Stimulated activated naive CD8-positive, alpha-beta T cell treated with anti-CD3 and anti-CD28 coated beads, Interleukin-15, Interleukin-2, amounts not matched to agents 100 U/mL and 50 U/mL, for 24 hours (primary cell): ENCODE measurements at regions not wholly inside any gene's neighbourhood (a gene's known extent, or its start where the extent isn't known, plus 50 kb on each side); places are given as distances from the start of the nearest gene placed in this dataset.
"Not testable (repeated sequence)": the region's sequence is repeated elsewhere in the genome, so short reads cannot be mapped to it uniquely, and the experiment has no call there.

Source experiments
- ATAC-seq: fragments of 150-1000 bp; cut with Tn5 transposase; one replicate; pipeline ENCODE4 v1.10.0; 2021
- DNase-seq: peaks from one replicate; pipeline ENCODE4 v3.0.0; 2021

DNA sequence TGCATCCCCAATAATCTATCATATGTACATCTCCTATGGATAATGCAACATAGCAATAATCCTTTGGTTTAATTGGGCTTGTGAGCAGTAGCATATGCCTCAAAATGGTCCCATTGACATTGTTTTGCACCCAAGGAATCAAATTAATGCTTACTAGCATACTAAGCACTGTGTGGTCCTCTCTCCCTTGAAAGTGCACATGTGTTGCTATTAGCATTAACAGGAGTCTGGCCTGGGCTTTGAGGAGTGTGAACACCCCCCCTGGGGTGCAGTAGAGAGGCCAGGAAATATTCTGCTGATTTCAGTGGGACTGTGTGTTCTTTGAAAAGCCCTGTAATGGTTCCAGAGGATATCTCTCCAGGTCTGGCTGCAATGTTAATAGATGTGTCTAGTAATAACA, 1148.4 kb downstream of the VRK1 start:
- ATAC-seq (no peak), DNase-seq (no peak)

- no peak for ATAC-seq
- DNase-seq, result no peak
Observed at GRCh38 chr14:97946240-97946639, 1149.1 kb downstream of the VRK1 start.

DNA sequence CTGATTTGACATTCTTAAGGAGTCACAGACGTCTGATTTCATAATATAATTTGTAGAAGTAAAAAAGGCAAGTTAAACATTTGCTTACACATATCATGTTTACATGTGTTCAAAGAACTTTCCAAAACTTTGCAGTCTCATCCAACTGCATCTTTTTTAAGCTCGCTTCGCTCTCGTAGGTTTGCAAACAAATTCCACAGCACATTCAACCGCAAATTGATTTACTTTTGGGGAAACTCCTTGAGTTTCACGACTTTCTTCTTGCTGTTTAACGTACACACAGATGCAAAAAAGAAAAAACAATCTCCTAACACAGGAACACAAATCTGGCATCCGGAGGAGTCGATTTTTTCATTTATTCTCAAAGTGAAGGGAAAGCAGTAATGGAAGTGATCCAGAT, 1149.5 kb downstream of the VRK1 start:
- DNase-seq, result no peak
- ATAC-seq, result no peak

DNA sequence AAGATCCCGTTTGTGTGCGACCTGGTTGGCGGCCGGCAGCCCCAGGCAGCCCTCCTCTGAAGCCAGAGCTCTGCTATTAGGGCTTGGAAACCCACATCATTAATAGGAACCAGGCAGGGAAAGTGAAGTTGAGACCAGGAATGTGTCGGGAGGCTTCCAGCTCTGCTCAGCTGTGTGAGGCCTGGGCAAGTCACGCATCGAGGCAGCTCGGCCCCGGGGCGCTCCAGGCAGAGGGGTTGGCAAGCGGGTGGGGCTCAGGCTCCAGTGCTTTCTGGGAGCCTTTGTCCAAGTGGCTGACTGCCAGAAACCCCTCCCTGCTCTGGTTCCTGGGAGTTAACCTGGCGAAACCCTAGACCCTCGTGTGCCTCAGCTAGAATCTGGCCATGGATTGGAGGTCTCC, 1151.7 kb downstream of the VRK1 start:
- ATAC-seq (no peak), DNase-seq (no peak)

DNA sequence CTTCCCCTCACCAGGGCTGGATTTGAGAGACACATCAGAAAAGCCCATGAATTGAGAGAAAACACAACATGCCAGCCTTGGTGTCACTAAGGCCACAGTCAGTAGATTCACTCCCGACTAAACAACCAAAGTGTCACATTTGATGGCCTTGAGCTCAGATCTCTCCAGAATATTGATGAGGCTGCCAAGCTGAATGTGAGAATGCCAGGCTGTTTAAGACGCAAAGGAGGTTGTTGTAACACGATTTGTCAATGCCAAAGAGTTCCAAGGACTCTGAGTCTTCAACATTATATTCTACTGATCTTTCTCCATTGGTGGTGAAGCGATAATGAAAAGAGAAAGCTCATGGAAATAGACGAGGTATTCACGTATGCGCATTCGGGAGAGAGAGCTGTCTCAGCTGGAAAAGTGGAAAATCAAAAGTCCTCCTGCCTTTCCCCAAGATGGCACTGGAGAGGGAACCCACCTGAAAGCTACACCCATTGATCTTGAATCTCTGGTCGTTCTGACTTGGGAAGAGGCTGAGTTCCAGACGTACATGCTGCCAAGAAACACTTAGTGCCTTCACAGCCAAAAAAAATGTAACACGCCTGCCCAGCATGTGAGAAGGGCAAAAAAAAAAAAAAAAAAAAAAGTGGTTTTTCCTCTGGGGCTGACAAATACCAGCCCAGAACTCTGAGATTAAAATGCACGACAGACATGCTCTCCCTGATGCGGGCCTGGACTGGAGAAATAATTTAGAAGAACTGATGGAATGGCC, 1159.6 kb downstream of the VRK1 start:
- DNase-seq (no peak), ATAC-seq (no peak)

DNA sequence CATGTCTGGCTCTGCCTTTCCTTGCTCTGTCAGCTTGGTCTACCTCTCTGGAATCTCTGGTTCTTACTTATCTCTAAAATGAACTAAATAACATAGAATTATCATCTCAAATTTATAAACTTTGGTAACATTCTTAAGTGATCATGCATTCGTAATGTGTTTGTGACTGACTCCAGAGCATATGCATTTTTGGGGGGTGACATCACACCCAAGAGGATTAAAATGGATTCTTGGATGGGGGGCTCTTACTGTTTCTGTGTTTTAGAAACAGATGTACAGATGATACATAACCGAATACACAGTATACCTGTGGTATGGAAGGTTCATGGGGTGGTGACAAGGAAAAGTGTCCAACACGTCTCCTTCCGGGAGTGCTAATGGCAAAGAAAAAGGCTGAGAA, 1162.1 kb downstream of the VRK1 start:
- no peak for DNase-seq
- ATAC-seq, result no peak

DNA sequence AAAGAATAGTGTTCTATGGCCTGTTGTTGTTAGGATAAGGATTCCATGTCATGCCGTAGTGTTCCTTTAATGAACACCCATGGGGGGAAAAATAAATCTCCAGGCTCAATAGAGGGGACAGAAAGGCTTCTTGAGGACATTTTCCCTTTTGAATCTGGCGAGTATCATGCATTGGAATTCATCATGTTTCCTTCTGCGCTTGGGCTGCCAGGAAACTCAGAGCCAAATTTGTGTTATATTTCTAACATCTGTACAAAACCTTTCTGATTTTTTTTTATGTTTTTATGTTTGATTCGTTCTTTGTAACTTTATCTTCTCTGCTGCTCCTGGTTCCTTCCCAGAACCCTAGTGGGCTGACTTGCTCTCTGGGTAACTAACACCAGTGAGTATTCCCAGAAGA, 1163.3 kb downstream of the VRK1 start:
- DNase-seq (no peak), ATAC-seq (no peak)

GRCh38 chr14:97970222-97970621, 1173.0 kb downstream of the VRK1 start:
- ATAC-seq, result peak; percentile 17
- DNase-seq, result no peak

DNA sequence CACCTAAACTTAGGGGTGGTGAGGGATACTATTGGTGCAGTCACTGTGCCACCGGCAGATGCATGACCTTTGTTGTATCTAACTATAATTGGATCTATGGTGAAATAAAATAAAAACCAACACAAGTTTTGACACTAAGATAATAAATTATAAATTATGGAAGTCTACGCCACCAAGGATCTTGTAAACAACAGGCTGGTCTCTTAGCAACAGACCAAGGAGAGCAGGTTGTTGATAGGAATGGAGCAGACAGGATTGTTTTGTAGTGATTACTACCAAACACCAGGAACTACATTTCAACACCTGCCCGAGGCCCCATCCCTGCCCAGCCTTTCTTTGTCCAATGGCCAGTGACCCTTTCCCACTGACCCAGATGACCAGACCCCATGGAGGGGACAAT, 1178.0 kb downstream of the VRK1 start:
- DNase-seq (no peak), ATAC-seq (no peak)

GRCh38 chr14:97975962-97976361, 1178.8 kb downstream of the VRK1 start:
- ATAC-seq (no peak), DNase-seq (no peak)

DNA sequence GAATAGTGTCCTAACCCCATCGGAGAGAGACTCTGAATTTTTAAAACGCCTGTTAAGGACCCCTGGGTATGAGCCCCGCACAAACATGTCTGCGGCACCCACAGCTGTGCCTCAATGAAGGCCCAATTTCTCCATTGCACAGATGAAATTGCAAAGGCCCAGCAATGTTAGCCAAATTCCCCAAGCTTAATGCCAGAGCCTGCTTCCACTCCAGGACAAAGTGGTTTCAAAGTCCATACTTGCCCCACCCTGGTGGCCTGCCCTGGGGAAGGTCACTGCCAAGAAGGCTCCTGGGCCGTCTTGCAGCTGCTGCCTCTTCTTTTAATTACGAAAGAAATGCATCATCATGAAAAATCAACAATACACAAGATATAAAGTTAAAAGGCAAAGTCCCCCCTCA, 1179.7 kb downstream of the VRK1 start:
- ATAC-seq, result no peak
- DNase-seq, result no peak

GRCh38 chr14:97977651-97978261, 1180.6 kb downstream of the VRK1 start:
- DNase-seq (peak; percentile 81), ATAC-seq (peak; percentile 87)

DNA sequence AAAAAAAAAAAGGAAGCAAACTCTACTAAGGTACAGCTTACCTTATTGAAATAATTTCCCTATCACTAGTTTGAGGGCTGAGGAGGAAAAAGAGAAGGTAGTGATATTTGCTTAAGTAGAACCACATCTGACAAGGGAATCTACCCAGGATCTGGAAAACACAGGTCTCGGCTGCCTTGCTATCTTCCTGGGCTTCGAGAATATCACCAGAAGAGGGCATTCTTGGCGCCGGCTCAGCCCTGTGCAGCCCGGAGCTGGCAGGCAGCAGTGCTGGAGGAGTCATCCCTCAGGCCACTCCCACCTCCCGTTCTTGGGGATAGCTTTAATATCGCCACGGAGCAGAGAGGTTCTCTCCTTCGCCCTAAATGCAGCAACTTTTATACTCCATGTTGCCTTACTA, 1181.2 kb downstream of the VRK1 start:
- DNase-seq, result peak; percentile 83
- peak; percentile 92 for ATAC-seq

DNA sequence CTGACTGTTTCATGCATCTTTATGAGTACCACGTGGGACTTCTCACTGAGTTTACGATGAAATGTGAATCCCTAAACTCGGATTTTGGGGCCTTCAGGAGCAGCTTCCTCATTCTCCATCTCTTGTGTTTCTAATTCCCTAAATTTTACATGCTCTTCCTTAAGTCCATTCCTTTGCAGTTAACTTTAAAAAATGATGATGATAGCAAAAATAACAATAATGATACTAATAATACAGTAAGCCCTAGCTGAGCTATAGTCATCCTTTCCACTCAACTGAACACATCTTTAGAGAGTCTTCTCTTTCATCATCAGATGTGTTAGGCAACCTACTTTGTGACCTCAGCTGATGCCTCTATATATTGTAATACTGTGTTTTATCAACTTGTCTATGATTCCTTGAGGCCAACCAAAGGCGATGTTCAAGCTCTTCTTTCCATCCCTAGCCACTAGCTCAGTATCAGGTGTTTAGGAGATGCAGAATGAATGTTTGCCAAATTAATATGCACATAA, 1196.4 kb downstream of the VRK1 start:
- ATAC-seq, result peak; percentile 62

GRCh38 chr14:97994020-97994531, 1196.9 kb downstream of the VRK1 start:
- ATAC-seq, result peak; percentile 80

More for the DNA sequence above, 1196.4 kb downstream of the VRK1 start:
- no peak for DNase-seq

DNA sequence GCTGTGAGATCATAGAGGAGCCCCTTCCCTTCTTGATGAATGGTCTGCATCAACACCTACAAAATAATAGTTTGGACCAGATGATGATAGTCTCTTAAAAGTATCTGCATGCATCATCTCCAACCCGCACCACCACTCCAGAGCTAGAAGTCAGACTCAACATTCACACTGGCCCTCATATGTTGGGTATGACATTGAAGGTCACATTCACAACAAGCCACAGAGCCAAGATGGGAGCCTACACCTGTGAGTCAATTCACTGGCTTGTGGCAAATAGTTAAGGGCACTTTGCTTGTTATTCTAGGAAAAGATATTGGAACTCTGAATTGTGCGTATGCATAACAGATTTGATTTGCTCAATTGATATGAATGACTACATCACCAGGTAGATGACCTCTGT, 1197.9 kb downstream of the VRK1 start:
- no peak for DNase-seq
- ATAC-seq, result peak; percentile 50

More at GRCh38 chr14:97994020-97994531, 1196.9 kb downstream of the VRK1 start:
- no peak for DNase-seq

GRCh38 chr14:97995531-97995930, 1198.3 kb downstream of the VRK1 start:
- ATAC-seq (no peak), DNase-seq (no peak)

- peak; percentile 68 for ATAC-seq
- no peak for DNase-seq
Observed at GRCh38 chr14:98006008-98006407, 1208.8 kb downstream of the VRK1 start.

DNA sequence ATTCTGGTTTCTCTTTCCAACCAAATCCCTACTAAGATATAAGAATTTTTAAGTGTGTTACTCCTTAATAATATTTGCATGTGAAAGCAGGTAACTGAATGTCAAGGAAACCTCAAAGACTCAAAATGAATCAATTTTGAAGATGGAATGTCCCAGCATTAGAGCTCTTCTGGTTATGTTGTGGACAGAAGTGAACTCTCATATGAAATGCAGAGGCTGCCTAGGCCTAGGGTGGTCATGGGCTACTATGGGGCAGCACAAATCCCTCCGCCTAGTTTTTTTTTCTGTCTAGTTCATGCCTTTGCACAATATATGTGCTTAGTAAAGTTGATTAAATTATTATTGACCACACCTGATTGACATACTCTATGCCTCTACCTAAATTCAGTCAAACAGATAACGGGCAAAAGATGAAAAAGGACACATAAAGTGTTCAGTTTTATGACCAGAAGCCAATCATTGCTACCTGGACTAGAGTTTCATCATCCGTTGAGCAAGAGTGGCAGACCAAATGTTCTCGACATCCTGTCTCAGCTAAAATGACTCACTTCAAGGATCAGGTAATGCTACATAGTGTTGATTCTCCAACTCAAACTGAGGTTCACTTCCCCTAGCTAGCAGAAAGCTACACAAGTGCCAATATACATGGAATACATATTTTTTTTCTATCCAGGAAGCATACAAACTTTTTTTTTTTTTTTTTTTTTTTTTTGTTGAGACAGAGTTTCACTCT, 1211.4 kb downstream of the VRK1 start:
- peak; percentile 77 for ATAC-seq

GRCh38 chr14:98009177-98009576, 1212.0 kb downstream of the VRK1 start:
- not testable (repeated sequence) for DNase-seq, ATAC-seq

More for the DNA sequence above, 1211.4 kb downstream of the VRK1 start:
- no peak for DNase-seq

DNA sequence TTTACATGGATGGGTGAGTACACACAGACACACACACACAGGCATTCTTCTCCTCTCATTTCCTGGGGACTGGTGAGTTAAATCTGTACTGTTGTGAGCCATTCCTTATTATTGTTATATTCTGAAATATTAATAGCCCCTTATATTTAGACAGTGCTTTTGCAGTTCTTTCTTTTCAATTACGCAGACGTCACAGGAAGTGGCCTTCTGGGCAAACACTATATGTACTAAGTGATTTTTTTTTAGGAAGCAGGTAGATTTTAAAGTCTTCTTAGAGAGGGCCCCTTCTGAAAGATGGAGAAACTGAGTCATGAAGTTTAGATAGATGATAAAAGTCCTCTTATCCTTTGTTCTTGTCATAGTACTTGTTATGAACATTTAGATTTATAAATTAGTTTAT, 1213.6 kb downstream of the VRK1 start:
- ATAC-seq, result no peak
- DNase-seq, result no peak

- ATAC-seq, result no peak
- DNase-seq, result no peak
Observed at GRCh38 chr14:98014851-98015615, 1217.9 kb downstream of the VRK1 start.
